Fibroblast of upper back skin (primary cell): ENCODE measurements at regions not wholly inside any gene's neighbourhood (a gene's known extent, or its start where the extent isn't known, plus 50 kb on each side); places are given as distances from the start of the nearest gene placed in this dataset.
"Not testable (repeated sequence)": the region's sequence is repeated elsewhere in the genome, so short reads cannot be mapped to it uniquely, and the experiment has no call there.

Source experiments
- DNase-seq: peaks from one replicate; pipeline ENCODE4 v3.0.0-alpha.2; 2013

GRCh38 chr5:121377461-121377860 is 474.2 kb upstream of the FTMT start:
- no peak for DNase-seq

- no peak for DNase-seq
These were observed 473.6 kb upstream of the FTMT start for GRCh38 chr5:121378046-121378445.

DNA sequence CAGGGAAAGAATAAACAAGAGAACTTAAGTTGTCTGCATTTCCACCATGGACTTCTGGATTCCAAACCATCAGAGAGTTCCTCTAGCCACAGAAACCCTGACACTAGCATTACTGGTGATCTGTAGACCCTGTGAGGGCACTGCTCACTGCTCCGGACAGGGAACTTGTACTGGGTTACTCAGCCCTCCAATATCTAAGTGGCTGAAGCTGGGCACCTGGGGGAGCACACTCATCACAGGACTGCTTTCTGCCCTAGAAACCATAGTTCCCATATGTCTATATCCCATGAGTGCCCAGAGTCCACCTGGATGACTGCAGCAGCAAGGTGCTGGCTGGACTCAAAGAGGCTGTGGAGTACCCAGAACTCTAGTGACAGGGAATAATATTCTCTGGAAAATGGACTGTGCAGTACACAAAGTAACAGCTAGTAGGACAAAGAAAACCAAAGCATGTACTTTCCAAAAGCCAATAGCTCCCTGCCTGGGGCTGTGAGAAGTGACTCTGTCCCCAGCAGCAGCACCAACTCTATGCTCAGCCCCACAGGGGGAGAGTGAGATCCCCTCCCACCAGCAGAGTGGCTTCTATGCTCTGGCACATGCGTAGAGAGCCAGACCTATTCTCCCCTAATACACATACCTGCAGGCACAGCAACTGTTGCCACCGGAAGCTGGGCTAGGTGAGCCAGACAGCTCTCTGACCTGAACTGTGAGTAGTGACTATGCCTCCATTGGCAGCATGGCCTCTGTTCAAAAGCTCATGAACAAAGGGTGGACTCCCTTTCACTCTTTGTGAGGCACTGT is 472.9 kb upstream of the FTMT start:
- DNase-seq: no peak

GRCh38 chr5:121380066-121380465 is 471.6 kb upstream of the FTMT start:
- no peak for DNase-seq

GRCh38 chr5:121384359-121384758 is 467.3 kb upstream of the FTMT start:
- no peak for DNase-seq

- no peak for DNase-seq
These were observed 465.3 kb upstream of the FTMT start for GRCh38 chr5:121386334-121386733.

DNA sequence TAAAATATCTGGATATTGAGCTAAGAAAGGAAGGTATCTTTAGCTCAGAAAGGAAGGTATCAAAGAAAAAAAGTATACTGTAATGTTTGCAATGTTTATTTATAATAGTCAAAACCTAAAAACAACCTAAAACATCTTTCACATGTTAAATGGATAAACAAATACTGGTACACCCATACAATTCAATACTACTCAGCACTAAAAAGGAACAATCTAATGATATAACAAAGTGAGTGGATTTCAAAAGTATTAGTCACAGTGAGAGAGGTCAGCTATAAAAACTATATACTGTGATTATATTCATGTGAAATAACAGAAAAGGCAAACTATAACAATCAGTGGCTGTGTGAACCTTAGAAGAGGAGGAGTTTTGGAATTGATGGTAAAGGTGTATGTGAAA is 455.0 kb upstream of the FTMT start:
- no peak for DNase-seq

DNA sequence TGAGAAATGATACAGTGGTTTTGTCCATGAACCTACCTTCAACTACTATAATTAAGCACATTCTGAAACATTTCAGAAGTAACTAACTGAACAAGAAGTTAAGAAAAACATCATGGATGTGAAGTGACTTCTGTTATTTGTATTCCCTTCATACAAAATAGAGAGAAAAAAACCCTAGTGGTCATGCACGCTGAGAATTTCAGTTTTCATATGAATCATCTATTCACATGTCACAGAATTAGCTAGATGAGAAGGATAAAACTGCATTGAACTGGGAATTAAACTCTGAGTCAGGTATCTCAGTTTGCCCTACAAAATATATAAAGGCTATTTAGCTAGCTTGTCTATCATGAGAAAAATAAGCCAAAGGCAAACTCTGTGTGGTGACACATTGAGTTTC is 451.8 kb upstream of the FTMT start:
- no peak for DNase-seq

DNA sequence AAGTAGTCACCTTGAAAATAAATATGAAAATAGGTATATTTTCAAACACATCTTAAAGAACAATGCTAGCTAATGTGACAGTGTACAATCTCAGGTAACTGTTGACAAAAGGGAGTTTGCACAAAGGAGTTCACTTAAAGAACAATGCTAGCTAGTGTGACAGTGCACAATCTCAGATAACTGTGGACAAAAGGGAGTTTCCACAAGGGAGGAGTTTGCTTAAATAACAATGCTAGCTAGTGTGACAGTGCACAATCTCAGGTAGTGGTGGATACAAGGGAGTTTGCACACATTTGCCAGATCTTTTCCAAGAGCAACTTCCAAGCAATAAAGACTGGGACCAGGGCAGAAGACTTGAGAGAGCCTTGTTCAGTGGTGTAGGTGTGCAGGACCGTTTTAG is 442.9 kb upstream of the FTMT start:
- DNase-seq: no peak

- no peak for DNase-seq
These were observed 436.4 kb upstream of the FTMT start for GRCh38 chr5:121415270-121415669.

DNA sequence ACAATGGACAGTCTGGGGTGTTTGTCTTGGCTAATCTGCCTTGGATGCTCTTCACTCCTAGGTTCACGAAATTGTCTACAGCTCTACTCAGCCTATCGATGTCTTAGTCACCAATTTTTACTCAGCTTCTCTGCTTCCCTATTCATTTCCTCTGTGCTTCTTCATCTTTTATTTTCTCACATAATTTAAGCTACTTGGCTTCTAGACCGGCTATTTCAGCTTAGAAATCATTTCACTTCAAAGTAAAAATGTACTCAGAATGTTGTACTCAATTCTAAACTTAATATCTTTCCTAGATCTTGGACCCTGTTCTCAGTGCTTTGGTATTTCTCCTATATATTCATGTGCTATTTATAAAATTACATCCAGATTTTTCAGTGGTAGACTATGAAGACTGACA is 430.0 kb upstream of the FTMT start:
- no peak for DNase-seq

GRCh38 chr5:121424976-121425375 is 426.7 kb upstream of the FTMT start:
- no peak for DNase-seq

GRCh38 chr5:121426153-121426552 is 425.5 kb upstream of the FTMT start:
- DNase-seq: no peak

DNA sequence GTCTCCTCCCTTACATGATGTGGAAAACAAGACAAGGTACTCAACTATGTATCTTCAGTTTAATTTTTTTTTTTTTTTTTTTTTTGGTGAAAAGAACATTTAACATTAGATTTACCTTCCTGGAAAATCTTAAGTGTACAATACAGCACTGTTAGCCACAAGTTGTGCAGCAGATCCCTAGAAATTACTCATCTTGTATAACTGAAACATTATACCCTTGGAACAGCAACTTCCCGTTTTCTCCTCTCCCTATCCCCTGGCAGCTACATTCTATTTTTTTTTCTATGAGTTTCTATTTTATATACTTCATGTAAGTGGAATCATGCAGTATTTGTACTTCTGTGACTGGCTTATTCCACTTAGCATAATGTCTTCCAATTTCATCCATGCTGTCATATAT is 421.9 kb upstream of the FTMT start:
- DNase-seq: no peak

GRCh38 chr5:121430538-121430937 is 421.1 kb upstream of the FTMT start:
- no peak for DNase-seq

GRCh38 chr5:121445511-121445910 is 406.2 kb upstream of the FTMT start:
- DNase-seq: no peak

DNA sequence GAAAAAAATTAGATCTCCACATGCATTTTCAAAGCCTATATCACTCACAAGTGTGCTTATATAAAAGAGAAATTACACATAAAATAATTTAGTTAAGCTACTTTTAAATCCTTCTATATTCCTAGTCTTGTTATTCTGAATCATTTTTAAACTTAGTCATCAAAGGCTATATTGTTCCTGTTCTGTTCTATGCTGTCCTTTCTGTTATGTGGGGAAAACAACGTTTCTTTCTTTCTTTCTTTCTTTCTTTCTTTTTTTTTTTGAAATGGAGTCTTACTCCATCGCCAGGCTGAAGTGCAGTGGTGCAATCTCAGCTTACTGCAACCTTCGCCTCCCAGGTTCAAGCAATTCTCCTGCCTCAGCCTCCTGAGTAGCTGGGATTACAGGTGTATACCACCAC is 389.2 kb upstream of the FTMT start:
- DNase-seq: no peak

DNA sequence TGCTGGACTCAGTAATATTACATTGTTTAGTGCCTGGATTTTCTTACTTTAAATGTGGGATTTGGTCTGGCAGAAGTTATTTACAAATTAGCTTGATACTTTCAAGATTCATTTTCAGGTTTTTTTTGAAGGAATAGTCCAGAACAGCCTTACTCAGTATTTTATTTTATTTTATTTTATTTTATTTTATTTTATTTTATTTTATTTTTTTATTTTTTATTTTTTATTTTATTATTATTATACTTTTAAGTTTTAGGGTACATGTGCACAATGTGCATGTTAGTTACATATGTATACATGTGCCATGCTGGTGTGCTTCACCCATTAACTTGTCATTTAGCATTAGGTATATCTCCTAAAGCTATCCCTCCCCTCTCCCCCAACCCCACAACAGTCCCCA is 380.5 kb upstream of the FTMT start:
- DNase-seq: not testable (repeated sequence)

DNA sequence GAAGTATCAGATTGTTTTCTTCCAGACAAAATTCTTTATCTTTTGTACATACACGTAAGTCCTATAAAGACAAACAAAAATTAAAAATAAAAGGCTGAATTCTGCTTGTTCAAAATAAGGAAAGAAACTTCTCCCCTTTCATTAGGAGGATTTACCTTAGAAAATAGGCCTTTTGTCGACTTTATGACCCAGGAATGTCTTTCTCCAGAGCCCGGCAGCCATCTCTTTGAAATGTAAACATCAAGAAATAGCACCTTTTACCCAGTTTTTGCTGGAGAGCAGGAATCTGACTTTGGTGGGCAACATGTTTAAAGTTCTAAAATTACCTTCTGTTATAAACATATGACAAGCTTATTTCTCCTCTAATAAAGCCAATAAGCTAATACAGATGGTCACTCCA is 373.0 kb upstream of the FTMT start:
- no peak for DNase-seq

DNA sequence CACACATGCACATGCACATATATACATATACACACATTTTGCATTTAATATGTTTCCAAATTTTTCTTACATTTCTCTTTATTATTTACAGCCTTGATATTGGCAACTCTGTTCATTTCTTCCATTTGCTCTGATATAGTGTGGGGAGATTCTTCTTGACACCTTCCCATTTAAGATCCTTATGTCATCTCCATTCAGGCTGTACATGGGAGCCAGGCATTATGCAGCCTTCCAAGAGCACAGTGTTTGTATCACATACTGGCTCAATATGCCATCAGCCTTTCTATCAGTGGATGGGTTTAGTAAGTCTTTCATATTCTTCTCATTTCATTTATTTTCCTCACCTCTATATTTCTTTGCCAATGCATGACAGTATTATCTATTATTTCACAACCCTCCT is 372.3 kb upstream of the FTMT start:
- no peak for DNase-seq

DNA sequence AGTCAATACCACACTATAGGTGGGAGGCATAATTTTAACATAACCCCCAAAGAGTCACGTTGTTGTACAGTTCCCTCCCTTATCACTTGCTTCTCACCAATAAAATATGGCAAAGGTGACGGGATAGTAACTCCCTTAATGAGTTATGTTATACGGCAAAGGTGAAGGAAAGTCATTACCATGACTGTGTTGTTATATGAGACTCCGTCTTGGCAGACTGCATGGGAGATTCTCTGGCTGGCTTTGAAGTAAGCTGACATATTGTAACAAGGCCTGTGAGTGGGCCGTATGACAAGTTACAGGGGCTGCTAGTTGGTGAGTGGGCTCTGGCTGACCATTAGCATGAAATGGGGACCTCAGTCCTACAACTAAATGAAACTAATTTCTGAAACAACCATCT is 366.4 kb upstream of the FTMT start:
- no peak for DNase-seq

DNA sequence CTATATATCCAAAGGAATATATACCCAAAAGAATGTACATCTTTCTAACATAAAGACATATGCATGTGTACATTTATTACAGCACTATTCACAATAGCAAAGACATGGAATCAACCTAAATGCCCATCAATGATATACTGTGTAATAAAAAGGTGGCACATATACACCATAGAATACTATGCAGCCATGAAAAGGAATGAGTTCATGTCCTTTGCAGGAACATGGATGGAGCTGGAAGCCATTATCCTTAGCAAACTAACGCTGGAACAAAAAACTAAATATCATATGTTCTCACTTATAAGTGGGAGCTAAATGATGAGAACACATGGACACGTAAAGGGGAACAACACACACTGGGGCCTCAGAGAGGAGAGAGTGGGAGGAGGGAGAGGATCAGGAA is 365.7 kb upstream of the FTMT start:
- DNase-seq: not testable (repeated sequence)

DNA sequence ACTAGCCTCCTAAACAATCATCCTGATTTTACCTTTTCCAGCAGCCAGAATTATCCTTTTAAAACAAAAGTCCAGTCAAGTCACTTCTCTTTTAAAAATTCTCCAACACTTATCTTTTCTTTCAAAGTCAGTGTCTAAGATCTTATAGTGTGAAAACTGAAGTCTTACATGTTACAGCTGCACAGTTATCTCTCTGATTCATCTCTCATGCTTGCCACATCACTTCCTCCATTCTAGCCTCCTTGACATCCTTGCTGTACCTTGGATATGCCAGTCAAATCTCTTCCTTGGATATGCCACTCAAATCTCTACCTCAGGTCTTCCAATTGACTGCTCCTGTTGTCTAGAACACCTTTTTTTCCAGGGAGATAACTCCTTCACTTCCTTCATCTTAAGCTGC is 361.7 kb upstream of the FTMT start:
- no peak for DNase-seq

DNA sequence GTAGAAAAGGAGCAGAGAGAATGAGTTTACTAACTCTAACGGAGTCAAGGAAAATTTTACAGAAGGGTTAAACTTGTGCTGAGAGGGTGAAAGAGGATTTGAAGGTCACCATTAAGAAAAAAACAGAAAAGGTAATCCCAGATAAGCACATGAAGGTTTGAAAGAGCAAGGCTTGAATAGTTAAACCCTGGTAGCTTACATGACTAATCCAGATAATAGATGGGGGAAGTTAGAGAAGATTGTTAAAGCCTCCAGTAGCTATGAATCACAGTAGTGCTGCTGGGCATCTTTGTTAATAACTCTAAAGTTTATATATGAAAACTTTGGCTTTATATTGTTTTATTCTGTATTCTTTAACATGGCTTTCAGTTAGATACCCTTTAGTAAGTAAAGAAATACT is 354.5 kb upstream of the FTMT start:
- DNase-seq: peak; percentile 2

GRCh38 chr5:121500310-121500709 is 351.4 kb upstream of the FTMT start:
- no peak for DNase-seq
